Heart left ventricle (tissue), 16 donors: ENCODE measurements at regions not wholly inside any gene's neighbourhood (a gene's known extent, or its start where the extent isn't known, plus 50 kb on each side); places are given as distances from the start of the nearest gene placed in this dataset.

Experiments used
- ATAC-seq, 4 donors: fragments of 200-7000 bp; cut with Tn5 transposase; one replicate each; pipeline ENCODE4 v1.9.1; 2020 to 2022; ENCODE audit warnings: moderate library complexity in 4 of 4, mild to moderate bottlenecking in 3 of 4, moderate number of reproducible peaks in 1 of 4
- DNase-seq, 5 donors: peaks; one replicate each; pipeline ENCODE4 v3.0.0-alpha.2; 2020
- H3K27ac ChIP-seq, 12 donors: fragments of 200-600 bp; sonication (generic) in 4 of 12; one replicate each; pipeline versions ENCODE4 v1.5.0 to v1.8.0; 2016 to 2022; ENCODE audit warnings: mild to moderate bottlenecking in 2 of 12
- H3K27me3 ChIP-seq, 9 donors: fragments of 200-600 bp; sonication (generic) in 2 of 9; one replicate each; pipeline versions ENCODE4 v1.5.1 to v1.8.0; 2016 to 2022; ENCODE audit warnings: mild to moderate bottlenecking in 3 of 9
- H3K36me3 ChIP-seq, 9 donors: fragments of 200-600 bp; sonication (generic) in 2 of 9; one replicate each; pipeline versions ENCODE4 v1.5.0 to v1.8.0; 2018 to 2022; ENCODE audit warnings: mild to moderate bottlenecking in 2 of 9
- H3K4me1 ChIP-seq, 12 donors: fragments of 200-600 bp; sonication (generic) in 4 of 12; one replicate each; pipeline versions ENCODE4 v1.5.0 to v1.8.0; 2016 to 2022; ENCODE audit warnings: mild to moderate bottlenecking in 3 of 12
- H3K4me3 ChIP-seq, 12 donors: fragments of 200-600 bp; sonication (generic) in 4 of 12; one replicate each; pipeline versions ENCODE4 v1.5.0 to v1.8.0; 2017 to 2022; ENCODE audit warnings: mild to moderate bottlenecking in 9 of 12, moderate library complexity in 4 of 12
- H3K9me3 ChIP-seq, 12 donors: fragments of 200-600 bp; sonication (generic) in 4 of 12; one replicate each; pipeline versions ENCODE4 v1.5.0 to v1.8.0; 2016 to 2022; ENCODE audit warnings: mild to moderate bottlenecking in 1 of 12
- CTCF ChIP-seq, 12 donors: fragments of 200-600 bp; sonication (generic) in 4 of 12; IDR thresholded peaks; one replicate each; pipeline versions ENCODE4 v1.5.0 to v1.8.0; 2018 to 2022; ENCODE audit warnings: antibody characterized with exemption in 12 of 12, mild to moderate bottlenecking in 5 of 12
- POLR2A ChIP-seq, 2 donors: fragments of 450-650 bp; IDR thresholded peaks; one replicate each; pipeline ENCODE4 v1.6.1; 2017; ENCODE audit warnings: antibody characterized with exemption in 2 of 2, mild to moderate bottlenecking in 2 of 2, moderate library complexity in 2 of 2
- WGBS, 4 donors: extraction: QIAGEN DNeasy Blood & Tissue Kit in 2 of 4; methylation state at CpG; one replicate each; pipeline versions ENCODE4 v1.1.5 to v1.1.7; 2013 to 2018; 5-methylcytosine and 5-hydroxymethylcytosine counted together
- intact Hi-C, 10 donors: fragments of 100-400 bp; cut with DNase I; formaldehyde crosslinking; loops; one replicate each; pipeline versions ENCODE4 v1.11.1 to v1.14.2; 2022
- donor health status: ischemic (EF 13 %, LVEDD 7.1; RV severe dilation, severe dysfunction).
- donor health status: healthy with polysubstance abuse.
- donor health status: DM: no; HTN: yes; CAD: no.
- donor health status: DM: no; HTN: no; CAD: no.
- donor health status: ischemic (EF 25% LVEDD 6.9; RV normal size, moderate dysfunction).
- donor health status: ischemic (EF 25% LVEDD 5.7; RV mildly dilated, moderate dysfunction).
- donor health status: healthy.
- donor health status: DM: yes; HTN: yes; CAD: no.
- donor health status: ischemic (EF 35%, LVEDD 5.7; RV mildly dilated, moderate dysfunction).
- donor health status: nonischemic (EF 11% LVEDD 7.7; RV severe dilation, severe dysfunction).
- donor health status: DM: yes; HTN: yes; CAD: no.
- donor health status: PGD.
- donor health status: ischemic (EF 29% LVEDD 5.4; RV normal size, mild dysfunction).
- donor health status: nonischemic (EF 23%, LVEDD 6.1; RV moderate dilation, normal function).

GRCh38 chr2:107622741-107623310 lies 203.9 kb upstream of the RGPD4 start:
- intact Hi-C loops = no loop called here
- ATAC-seq = no peak
- no peak for TF ChIP-seq POLR2A (IDR thresholded peaks at IDR 0.05)
- no peak for TF ChIP-seq CTCF (IDR thresholded peaks at IDR 0.05)
- H3K4me3 ChIP-seq = no peak overlapping the region
- peaks cover 0 to 29% (median 9%) of the 10 kb centered on the region in 12 donors for H3K9me3 ChIP-seq
- H3K4me1 ChIP-seq = peaks cover 0 to 8% (median 0%) of the 10 kb centered on the region in 12 donors
- WGBS, 4 donors = 52 to 64% (median 57%) methylated on average over 4 of the region's 4 CpGs
- no peak for DNase-seq
- no peaks in the 10 kb centered on the region for H3K36me3 ChIP-seq
- no peaks in the 10 kb centered on the region for H3K27me3 ChIP-seq
- no peak overlapping the region for H3K27ac ChIP-seq

DNA sequence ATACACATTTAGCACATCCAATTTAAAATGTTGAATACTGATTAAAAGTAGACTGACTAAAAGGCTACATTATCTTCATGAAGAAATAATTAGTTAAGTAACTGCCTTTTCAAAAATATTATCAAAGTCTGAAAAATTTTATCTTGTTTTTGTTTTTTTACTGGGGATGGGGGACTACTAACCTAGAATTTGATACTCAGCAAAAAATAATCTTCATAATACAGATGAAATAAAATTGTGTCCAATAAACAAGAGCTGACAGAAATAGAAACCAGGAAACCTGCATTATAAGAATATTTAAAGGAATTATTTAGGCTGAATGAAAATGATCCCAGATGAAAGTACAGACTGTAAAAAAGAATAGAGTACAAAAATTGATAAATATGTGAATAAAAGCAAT lies 200.7 kb upstream of the RGPD4 start:
- Histone ChIP-seq H3K36me3 (no peaks in the 10 kb centered on the region), H3K27me3 (no peaks in the 10 kb centered on the region), H3K9me3 (peaks cover 0 to 34% (median 15%) of the 10 kb centered on the region in 12 donors), H3K4me1 (peaks cover 0 to 4% (median 0%) of the 10 kb centered on the region in 12 donors), H3K27ac (no peak overlapping the region), H3K4me3 (no peak overlapping the region)
- DNase-seq (no peak), ATAC-seq (no peak)
- intact Hi-C loops = no loop called here
- TF ChIP-seq CTCF (IDR thresholded peaks at IDR 0.05) (no peak), POLR2A (IDR thresholded peaks at IDR 0.05) (no peak)

DNA sequence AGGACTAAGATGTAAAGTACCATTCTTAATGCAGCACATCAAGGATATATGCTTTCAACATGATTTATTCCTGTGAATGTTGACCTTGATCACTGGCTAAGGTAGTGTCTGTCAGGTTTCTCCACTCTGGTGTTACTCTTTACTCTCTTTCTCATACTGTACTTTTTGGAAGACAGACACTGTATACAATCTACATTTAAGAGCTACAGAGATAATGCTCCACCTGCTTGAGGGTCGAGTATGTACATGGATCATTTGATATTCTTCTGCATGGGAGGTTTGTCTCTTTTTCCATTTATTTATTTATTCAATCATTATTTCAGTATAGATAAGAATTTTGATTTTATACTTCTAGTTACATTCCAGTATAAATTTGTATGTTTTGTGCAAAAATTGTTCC lies 199.5 kb upstream of the RGPD4 start:
- Histone ChIP-seq H3K27ac (no peak overlapping the region), H3K4me3 (no peak overlapping the region), H3K9me3 (peaks cover 0 to 45% (median 16%) of the 10 kb centered on the region in 12 donors), H3K4me1 (no peaks in the 10 kb centered on the region), H3K27me3 (no peaks in the 10 kb centered on the region), H3K36me3 (no peaks in the 10 kb centered on the region)
- ATAC-seq = no peak
- peak in 1 of 12 donors; percentile 7 for TF ChIP-seq CTCF (IDR thresholded peaks at IDR 0.05)
- TF ChIP-seq POLR2A (IDR thresholded peaks at IDR 0.05) = no peak
- 24 to 68% (median 67%) methylated on average over 1 of the region's 1 CpG for WGBS, 4 donors
- intact Hi-C loops = no loop called here
- no peak for DNase-seq

GRCh38 chr2:107627926-107628325 lies 198.8 kb upstream of the RGPD4 start:
- WGBS, 4 donors = 66 to 91% (median 86%) methylated on average over 3 of the region's 3 CpGs
- no peak for TF ChIP-seq POLR2A (IDR thresholded peaks at IDR 0.05)
- no peak for TF ChIP-seq CTCF (IDR thresholded peaks at IDR 0.05)
- DNase-seq = no peak
- no peak overlapping the region for H3K4me3 ChIP-seq
- ATAC-seq = no peak
- no peaks in the 10 kb centered on the region for H3K4me1 ChIP-seq
- no peak overlapping the region for H3K27ac ChIP-seq
- H3K36me3 ChIP-seq = no peaks in the 10 kb centered on the region
- H3K27me3 ChIP-seq = no peaks in the 10 kb centered on the region
- H3K9me3 ChIP-seq = peaks cover 0 to 51% (median 19%) of the 10 kb centered on the region in 12 donors
- intact Hi-C loops = no loop called here
